NCI-H1417 (cell line): ENCODE measurements at regions not wholly inside any gene's neighbourhood (a gene's known extent, or its start where the extent isn't known, plus 50 kb on each side); places are given as distances from the start of the nearest gene placed in this dataset.

Experiments used
- DNase-seq, 3 experiments: peaks; one replicate each; lab custom pipeline; 2025; lab: John Stamatoyannopoulos, UW

GRCh38 chr20:19077370-19078220 is 134.8 kb upstream of the SLC24A3 start:
- DNase-seq: no peak

GRCh38 chr20:19078448-19079373 is 133.7 kb upstream of the SLC24A3 start:
- DNase-seq: peak in 1 of 3 experiments; percentile 32

GRCh38 chr20:19079536-19080299 is 132.7 kb upstream of the SLC24A3 start:
- DNase-seq: no peak

- no peak for DNase-seq
These were observed 130.5 kb upstream of the SLC24A3 start for GRCh38 chr20:19081937-19082336.

- no peak for DNase-seq
These were observed 129.3 kb upstream of the SLC24A3 start for GRCh38 chr20:19083136-19083621.

- DNase-seq: peak in 2 of 3 experiments; percentile 56 to 82
These were observed 122.1 kb upstream of the SLC24A3 start for GRCh38 chr20:19090332-19090731.

- DNase-seq: no peak
These were observed 117.4 kb upstream of the SLC24A3 start for GRCh38 chr20:19094959-19095541.

GRCh38 chr20:19095762-19096161 is 116.7 kb upstream of the SLC24A3 start:
- DNase-seq: no peak

GRCh38 chr20:19096843-19097242 is 115.6 kb upstream of the SLC24A3 start:
- no peak for DNase-seq

GRCh38 chr20:19098117-19098516 is 114.3 kb upstream of the SLC24A3 start:
- no peak for DNase-seq

GRCh38 chr20:19098806-19099578 is 113.5 kb upstream of the SLC24A3 start:
- DNase-seq: no peak

- DNase-seq: no peak
These were observed 112.6 kb upstream of the SLC24A3 start for GRCh38 chr20:19099596-19100545.

- no peak for DNase-seq
These were observed 111.5 kb upstream of the SLC24A3 start for GRCh38 chr20:19100975-19101374.

GRCh38 chr20:19104186-19104585 is 108.3 kb upstream of the SLC24A3 start:
- DNase-seq: no peak

- no peak for DNase-seq
These were observed 104.3 kb upstream of the SLC24A3 start for GRCh38 chr20:19108155-19108554.

- no peak for DNase-seq
These were observed 102.2 kb upstream of the SLC24A3 start for GRCh38 chr20:19110285-19110684.

- peak in 1 of 3 experiments; percentile 82 for DNase-seq
These were observed 101.5 kb upstream of the SLC24A3 start for GRCh38 chr20:19110881-19111460.

GRCh38 chr20:19112828-19113227 is 99.6 kb upstream of the SLC24A3 start:
- DNase-seq: no peak

- DNase-seq: no peak
These were observed 99.0 kb upstream of the SLC24A3 start for GRCh38 chr20:19113343-19113930.
